ENCODE measurements at regions not wholly inside any gene's neighbourhood (a gene's known extent, or its start where the extent isn't known, plus 50 kb on each side); places are given as distances from the start of the nearest gene placed in this dataset.

GRCh38 chr12:60849723-60850122 is 1253.9 kb downstream of the SLC16A7 start:
- Mint-ChIP-seq H3K36me3 (ENCODE audit: low read depth) (no peaks in the 10 kb centered on the region), H3K4me3 (no peak overlapping the region), H3K27ac (no peak overlapping the region), H3K4me1 (no peaks in the 10 kb centered on the region), H3K27me3 (ENCODE audit: low read depth, poor library complexity) (peaks cover 2% of the 10 kb centered on the region), H3K9me3 (no peaks in the 10 kb centered on the region)
- no peak for TF ChIP-seq CTCF (IDR thresholded peaks at IDR 0.05)
- no peak for DNase-seq

GRCh38 chr12:60853407-60853806 is 1257.6 kb downstream of the SLC16A7 start:
- Mint-ChIP-seq H3K27ac (no peak overlapping the region), H3K9me3 (peaks cover 8% of the 10 kb centered on the region), H3K4me3 (no peak overlapping the region), H3K4me1 (no peaks in the 10 kb centered on the region), H3K36me3 (ENCODE audit: low read depth) (no peaks in the 10 kb centered on the region), H3K27me3 (ENCODE audit: low read depth, poor library complexity) (peaks cover 3% of the 10 kb centered on the region)
- no peak for DNase-seq
- TF ChIP-seq CTCF (IDR thresholded peaks at IDR 0.05) = no peak

GRCh38 chr12:60863421-60863820 is 1267.6 kb downstream of the SLC16A7 start:
- Mint-ChIP-seq H3K36me3 (ENCODE audit: low read depth) (no peaks in the 10 kb centered on the region), H3K9me3 (no peaks in the 10 kb centered on the region), H3K27ac (no peak overlapping the region), H3K4me3 (no peak overlapping the region), H3K27me3 (ENCODE audit: low read depth, poor library complexity) (no peaks in the 10 kb centered on the region), H3K4me1 (no peaks in the 10 kb centered on the region)
- TF ChIP-seq CTCF (IDR thresholded peaks at IDR 0.05) = no peak
- DNase-seq = no peak

- TF ChIP-seq CTCF (IDR thresholded peaks at IDR 0.05) = no peak
- no peaks in the 10 kb centered on the region for H3K36me3 Mint-ChIP-seq (ENCODE audit: low read depth)
- no peak overlapping the region for H3K27ac Mint-ChIP-seq
- H3K27me3 Mint-ChIP-seq (ENCODE audit: low read depth, poor library complexity) = no peaks in the 10 kb centered on the region
- DNase-seq = no peak
- no peak overlapping the region for H3K4me3 Mint-ChIP-seq
- no peaks in the 10 kb centered on the region for H3K4me1 Mint-ChIP-seq
- H3K9me3 Mint-ChIP-seq = no peaks in the 10 kb centered on the region
Observed at GRCh38 chr12:60872219-60872618, 1276.4 kb downstream of the SLC16A7 start.

- DNase-seq = no peak
- no peak for TF ChIP-seq CTCF (IDR thresholded peaks at IDR 0.05)
- no peaks in the 10 kb centered on the region for H3K4me1 Mint-ChIP-seq
- no peaks in the 10 kb centered on the region for H3K27me3 Mint-ChIP-seq (ENCODE audit: low read depth, poor library complexity)
- H3K27ac Mint-ChIP-seq = no peak overlapping the region
- no peak overlapping the region for H3K4me3 Mint-ChIP-seq
- H3K9me3 Mint-ChIP-seq = no peaks in the 10 kb centered on the region
- H3K36me3 Mint-ChIP-seq (ENCODE audit: low read depth) = no peaks in the 10 kb centered on the region
Observed at GRCh38 chr12:60872850-60873713, 1277.3 kb downstream of the SLC16A7 start.

DNA sequence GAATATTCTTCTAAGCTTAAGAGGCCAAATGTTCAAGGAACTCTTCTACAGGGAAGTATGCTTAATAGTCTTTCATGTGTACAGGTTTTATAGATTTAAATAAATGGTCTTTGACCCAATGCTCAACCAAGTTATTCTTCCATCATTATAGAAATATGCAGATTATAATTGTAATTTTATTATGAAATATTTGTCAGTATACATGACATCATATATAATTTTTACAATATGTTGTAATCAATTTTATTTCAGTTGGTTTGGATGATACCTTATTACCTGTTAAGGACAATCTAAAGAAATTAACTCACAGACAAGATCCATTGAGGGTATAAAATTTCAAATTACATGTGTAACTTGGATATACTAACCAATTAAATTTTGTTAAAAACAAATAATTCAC is 1278.3 kb downstream of the SLC16A7 start:
- Mint-ChIP-seq H3K4me1 (no peaks in the 10 kb centered on the region), H3K27me3 (ENCODE audit: low read depth, poor library complexity) (no peaks in the 10 kb centered on the region), H3K36me3 (ENCODE audit: low read depth) (no peaks in the 10 kb centered on the region), H3K4me3 (no peak overlapping the region), H3K9me3 (no peaks in the 10 kb centered on the region), H3K27ac (no peak overlapping the region)
- no peak for DNase-seq
- TF ChIP-seq CTCF (IDR thresholded peaks at IDR 0.05) = no peak

Measured in nephron progenitor cell (in vitro differentiated cells).